GM19328 (cell line): ENCODE measurements at regions not wholly inside any gene's neighbourhood (a gene's known extent, or its start where the extent isn't known, plus 50 kb on each side); places are given as distances from the start of the nearest gene placed in this dataset.
"Not testable (repeated sequence)": the region's sequence is repeated elsewhere in the genome, so short reads cannot be mapped to it uniquely, and the experiment has no call there.

Experiments
- ATAC-seq: cut with Tn5 transposase; IDR thresholded peaks from one replicate; pipeline ENCODE4 v1.9.1; 2021; ENCODE audit warnings: mild to moderate bottlenecking, moderate library complexity; ENCODE audit not compliant: unreplicated experiment

DNA sequence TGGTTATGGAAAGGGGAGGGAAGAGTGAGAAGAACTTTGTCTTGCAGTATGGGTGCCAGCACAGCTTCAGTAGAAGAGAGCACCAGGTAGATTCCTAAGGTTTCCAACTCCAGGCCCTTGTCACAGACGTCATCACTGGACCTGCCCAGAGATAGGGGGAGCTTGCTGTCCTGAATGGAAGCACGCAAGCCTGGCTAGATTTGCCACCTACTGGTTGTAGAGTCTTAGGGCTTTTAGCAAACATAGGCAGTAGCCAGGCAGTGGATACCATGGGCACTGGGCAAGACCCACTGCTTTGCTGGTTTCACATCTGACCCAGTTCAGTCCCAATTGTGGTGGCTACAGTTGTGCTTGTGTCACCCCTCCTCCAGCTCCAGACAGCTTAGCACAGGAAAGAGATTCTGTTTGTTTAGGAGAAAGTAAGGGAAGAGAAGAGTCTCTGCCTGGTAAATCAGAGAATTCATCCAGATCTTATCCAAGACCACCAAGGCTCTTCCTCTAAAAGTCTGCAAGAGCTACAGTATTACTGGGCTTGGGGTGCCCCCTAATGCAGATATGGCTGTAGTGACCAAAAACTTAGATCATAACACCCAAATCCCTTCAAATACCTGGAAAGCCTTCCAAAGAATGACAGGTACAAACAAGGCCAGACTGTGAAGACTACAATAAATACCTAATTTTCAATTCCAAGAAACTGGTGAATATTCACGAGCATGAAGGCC is 158.9 kb downstream of the HINT1 start:
- ATAC-seq = no peak

DNA sequence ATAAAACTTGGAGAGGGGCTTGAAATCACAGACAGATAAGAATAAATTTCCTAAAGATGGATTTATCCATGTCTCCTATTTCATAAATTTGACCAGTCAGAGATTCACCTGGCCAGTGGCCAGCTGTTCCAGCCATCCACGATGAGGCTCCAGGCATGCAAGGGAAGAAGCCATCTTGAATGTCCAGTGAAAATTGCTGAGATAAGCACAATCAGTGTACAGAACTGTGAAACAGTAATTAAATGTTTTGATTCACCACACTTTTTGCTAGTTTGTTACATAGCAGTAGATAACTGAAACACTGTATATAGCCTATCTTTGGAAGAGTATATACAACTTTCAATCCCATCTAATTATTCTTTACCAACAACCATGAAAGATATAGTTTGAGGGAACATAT is 163.5 kb downstream of the HINT1 start:
- ATAC-seq = no peak

DNA sequence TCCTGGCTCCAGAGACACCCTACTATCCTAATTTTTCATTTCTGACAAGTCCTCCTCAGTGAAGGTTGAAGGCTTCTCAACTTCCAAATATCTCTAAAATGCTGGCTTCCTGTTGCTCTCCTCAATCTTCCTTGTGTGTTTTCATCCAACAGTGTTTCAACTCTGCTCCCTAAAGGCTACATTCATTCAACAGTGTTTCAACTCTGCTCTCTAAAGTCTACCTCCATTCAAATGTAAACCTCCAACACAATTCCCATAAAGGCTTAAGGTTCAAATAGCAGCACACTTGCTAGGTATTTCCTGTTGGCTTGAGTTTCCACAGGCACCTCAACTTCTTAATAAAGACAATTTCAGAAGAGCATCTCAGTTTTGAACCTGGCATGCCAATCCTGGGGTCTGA is 164.8 kb downstream of the HINT1 start:
- ATAC-seq = no peak

DNA sequence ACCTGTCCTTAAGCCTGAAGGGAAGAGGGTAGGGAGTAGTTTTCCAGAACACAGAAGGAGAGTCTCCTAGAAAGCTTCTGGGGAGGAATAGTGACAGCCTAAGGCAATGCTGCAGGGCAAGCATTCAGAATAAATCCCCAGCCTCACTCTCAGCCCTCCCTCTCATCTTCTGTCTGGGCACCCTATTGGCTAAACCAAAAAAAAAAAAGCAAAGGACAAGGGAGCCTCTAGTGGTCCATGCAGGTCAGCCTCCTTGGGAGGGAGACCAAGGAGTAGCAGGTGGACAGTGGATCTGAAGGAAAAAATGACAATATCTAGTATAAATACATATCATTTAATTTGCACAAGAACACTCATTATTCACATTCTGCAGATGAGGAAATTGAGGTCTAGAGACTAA is 168.3 kb downstream of the HINT1 start:
- not testable (repeated sequence) for ATAC-seq

DNA sequence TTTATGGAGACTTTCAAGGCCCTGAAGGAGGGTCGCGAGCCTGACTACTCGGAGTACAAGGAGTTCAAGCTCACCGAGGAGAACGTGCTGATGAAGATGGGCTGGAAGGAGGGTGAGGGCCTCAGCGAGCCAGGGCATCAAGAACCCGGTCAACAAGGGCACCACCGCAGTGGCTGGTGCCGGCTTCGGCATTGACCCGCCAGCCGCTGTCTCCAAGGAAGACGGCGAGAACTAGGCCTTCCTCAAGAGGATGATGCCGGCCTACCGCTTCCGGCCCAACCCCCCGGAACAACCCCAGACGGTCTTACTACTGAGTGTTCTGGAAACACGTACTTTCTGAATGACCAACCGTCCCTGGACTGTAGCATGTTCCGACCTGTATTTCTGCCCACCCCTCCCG is 169.2 kb downstream of the HINT1 start:
- no peak for ATAC-seq

DNA sequence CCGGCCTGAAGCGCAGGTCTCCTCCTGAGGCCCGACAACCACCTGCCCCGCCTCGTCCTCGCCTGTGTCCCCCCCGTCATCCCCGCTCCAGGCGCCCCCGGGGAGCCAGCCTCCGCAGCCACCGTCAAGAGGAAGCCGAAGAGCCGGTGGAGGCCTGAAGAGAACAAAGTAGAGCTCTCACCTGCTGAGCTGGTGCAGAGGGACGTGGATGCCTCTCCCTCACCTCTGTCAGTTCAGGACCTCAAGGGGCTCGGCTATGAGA is 169.9 kb downstream of the HINT1 start:
- no peak for ATAC-seq

- no peak for ATAC-seq
Measured at GRCh38 chr5:130994496-130995253, 170.4 kb downstream of the HINT1 start.

DNA sequence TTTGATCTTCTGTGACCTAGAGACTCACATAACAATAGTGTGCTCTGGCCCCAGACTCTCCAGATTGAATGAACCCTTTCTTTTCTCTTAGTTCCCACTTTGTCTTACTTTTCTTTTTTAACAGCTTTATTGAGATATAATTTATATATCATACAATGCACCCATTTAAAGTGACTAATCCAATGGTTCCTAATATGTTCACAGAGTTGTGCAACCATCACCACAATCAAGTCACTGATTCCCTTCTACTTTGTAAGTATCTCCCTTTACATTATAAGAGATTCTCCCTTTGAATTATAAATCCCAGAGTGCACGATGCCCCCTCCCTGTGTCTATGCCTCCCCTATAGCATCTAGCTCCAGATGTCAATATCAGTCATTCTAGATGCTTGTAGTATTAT is 172.4 kb downstream of the HINT1 start:
- ATAC-seq = no peak

DNA sequence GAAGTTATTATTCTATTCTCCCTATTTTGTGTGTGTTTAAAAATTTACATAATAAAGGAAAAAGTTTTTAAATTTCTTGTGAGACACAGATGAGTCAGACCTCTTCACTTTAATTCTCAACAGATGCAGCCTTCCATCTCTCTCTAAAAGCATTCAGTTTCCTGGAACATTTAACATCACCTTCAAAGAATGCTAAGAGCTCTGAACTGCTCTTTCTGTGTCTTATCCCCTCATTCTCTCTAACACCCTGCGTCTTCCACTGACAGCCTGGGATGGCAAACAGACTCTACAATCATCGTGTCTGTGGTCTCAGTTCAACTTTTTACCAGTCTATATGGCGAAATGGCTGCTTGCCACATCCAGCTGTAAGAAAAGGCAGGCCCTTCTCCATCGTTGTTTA is 173.0 kb downstream of the HINT1 start:
- ATAC-seq = no peak

DNA sequence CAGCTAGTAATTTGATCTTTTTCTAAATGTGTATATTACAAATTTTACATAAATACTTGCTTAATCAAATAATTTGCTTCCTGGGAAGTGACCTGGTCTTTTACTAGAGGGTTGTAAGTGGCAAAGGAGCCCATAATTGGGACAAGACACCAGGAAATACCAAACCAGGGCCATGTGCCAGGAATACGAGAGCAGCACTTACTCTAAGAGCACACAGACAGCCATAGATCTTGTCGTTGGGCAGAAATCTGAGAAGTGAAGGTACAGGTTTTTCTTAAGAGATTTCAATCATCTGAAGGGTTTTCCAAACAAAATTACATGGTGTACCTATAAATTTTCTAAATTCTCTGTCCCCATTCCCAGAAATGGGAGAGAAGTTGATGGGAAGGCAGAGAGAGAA is 179.3 kb downstream of the HINT1 start:
- ATAC-seq = no peak

DNA sequence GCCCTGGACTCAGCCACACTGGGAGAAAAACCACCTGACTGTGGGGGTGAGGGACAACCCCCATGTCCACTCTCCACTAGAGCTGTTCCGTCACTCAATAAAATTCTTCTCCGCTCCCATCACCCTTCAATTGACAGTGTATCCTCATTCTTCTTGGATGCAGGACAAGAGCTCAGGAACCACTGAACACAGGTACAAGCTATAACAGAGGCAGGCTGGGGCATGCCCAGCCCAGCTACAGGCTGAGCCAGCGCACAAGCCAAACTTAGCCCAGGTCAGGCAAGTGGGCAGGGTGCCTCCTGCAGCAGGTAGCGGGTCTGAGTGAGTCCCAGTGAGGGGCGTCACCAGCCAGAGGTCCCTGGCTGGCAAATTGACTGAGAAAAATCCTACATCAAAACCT is 183.4 kb downstream of the HINT1 start:
- no peak for ATAC-seq

- no peak for ATAC-seq
Measured at GRCh38 chr5:130978475-130978874, 186.6 kb downstream of the HINT1 start.

- no peak for ATAC-seq
Measured at GRCh38 chr5:130976493-130976892, 188.6 kb downstream of the HINT1 start.

DNA sequence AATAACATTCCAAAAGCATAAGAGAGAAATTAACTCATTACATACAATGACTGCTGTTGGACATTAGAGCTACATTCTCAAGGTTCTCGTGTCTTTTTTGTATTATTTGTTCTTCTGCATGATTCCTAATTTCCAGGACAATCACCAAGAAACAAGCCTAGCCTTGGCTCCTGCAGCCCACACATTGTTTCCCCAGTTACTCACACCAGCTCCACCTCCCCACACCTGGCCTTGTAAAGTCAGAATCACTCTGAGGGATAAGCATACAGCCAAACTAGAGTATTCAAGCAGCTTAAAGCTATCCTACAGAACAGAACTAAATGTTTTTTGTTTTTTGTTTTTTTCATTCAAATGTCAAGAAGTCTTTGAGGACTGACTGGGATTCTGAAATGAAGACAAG is 189.2 kb downstream of the HINT1 start:
- no peak for ATAC-seq

- ATAC-seq = no peak
Measured at GRCh38 chr5:130975299-130975698, 189.8 kb downstream of the HINT1 start.

DNA sequence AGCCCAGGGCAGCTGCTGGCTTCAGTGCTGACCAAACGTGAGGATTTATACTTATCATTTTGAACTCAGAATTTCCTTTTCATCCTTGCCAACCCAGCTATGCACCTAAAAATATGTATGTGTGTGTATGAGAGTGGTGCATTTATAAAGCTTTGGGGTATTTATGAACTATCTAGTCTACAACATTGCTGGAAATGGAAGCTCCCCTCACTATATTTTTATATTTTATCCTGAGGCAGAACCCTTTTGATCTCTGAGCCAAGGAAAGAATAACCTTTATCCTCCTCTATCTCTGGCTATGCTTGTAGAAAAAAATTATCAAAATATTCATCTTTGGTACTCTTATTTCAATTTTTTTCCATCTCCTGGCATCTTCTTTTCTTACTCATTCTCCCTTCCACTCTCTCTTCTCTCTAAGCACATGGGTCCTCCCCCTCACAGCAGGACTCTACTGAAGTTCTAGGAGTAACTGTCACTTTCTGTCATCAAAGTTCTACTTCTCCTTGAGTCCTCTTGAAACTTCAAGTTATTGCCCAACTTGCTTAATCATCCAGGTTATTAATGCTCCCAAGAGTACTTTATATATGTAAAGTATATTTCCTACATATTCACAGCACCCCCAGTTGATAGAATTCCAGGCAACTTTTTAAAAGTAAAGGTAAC is 190.9 kb downstream of the HINT1 start:
- no peak for ATAC-seq

- no peak for ATAC-seq
Measured at GRCh38 chr5:130966990-130967525, 198.0 kb downstream of the HINT1 start.

DNA sequence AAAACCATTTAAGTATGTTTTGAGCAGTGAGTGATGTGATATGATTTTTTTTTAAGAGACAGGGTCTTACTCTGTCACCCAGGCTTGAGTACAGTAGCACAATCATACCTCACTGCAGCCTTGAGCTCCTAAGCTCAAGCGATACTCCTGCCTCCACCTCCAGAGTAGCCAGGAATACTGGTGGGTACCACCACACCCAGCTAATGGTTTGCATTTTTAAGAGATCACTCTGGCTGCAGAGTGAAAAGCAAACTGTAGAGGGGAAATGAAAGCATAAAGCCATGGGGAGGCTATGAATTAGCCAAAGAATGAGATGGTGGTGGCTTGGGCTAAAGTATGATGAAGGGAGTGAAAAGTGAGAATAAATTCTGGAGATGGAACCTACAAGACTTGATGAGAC is 199.1 kb downstream of the HINT1 start:
- ATAC-seq = no peak

- ATAC-seq = no peak
Measured at GRCh38 chr5:130965360-130965759, 199.7 kb downstream of the HINT1 start.

- ATAC-seq = no peak
Measured at GRCh38 chr5:130964231-130965202, 200.5 kb downstream of the HINT1 start.

- no peak for ATAC-seq
Measured at GRCh38 chr5:130963798-130964197, 201.3 kb downstream of the HINT1 start.
